ENCODE measurements at regions not wholly inside any gene's neighbourhood (a gene's known extent, or its start where the extent isn't known, plus 50 kb on each side); places are given as distances from the start of the nearest gene placed in this dataset.

DNA sequence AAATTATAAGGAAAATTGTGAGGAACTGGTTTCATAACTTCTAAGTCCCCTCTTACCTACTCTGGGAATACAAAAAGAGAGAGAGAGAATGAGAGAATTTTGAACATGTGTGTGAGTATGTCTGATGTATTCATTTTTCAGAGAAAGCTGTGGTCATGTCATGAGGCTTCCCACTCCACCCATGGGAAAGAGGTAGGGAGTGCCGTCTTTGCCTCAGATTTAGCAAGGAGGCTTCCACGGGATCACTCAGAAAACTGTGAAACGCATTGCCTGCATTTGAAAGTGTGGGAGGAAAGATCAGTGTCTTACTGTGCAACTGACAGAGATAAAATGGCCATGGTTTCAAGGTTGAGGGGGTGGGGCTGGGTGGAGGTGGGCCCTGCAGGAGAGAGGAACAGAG is 331.5 kb upstream of the CTNNB1 start:
- H3K4me1 Mint-ChIP-seq, result no peaks in the 10 kb centered on the region
- no peak overlapping the region for H3K27ac Mint-ChIP-seq
- H3K4me3 Mint-ChIP-seq, result no peak overlapping the region
- H3K27me3 Mint-ChIP-seq, result peaks cover 22% of the 10 kb centered on the region
- no peaks in the 10 kb centered on the region for H3K9me3 Mint-ChIP-seq
- ATAC-seq (replicated peaks), result no peak
- no peaks in the 10 kb centered on the region for H3K36me3 Mint-ChIP-seq (ENCODE audit: low read depth)

DNA sequence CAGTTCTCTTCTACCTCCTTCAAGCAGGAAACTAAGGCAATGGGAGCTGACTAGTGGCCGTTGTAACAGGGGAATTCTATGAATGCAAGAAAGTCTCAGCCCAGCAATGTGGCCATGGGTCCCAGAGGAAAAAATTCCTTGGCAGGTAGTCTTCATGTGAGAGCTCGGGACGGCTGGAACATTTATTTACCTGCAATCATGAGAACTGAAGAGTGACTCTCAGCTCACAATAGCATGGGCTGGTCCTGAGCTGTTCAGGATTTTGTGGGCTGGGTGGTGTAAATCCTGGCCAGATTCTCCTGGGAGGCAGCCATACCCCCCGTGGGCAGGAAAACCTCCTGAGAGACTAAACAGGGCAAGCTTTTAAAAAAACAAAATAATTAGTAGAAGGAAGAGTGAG is 330.3 kb upstream of the CTNNB1 start:
- Mint-ChIP-seq H3K9me3 (no peaks in the 10 kb centered on the region), H3K27me3 (peaks cover 15% of the 10 kb centered on the region), H3K4me1 (no peaks in the 10 kb centered on the region), H3K27ac (no peak overlapping the region), H3K4me3 (no peak overlapping the region), H3K36me3 (ENCODE audit: low read depth) (no peaks in the 10 kb centered on the region)
- ATAC-seq (replicated peaks), result no peak

DNA sequence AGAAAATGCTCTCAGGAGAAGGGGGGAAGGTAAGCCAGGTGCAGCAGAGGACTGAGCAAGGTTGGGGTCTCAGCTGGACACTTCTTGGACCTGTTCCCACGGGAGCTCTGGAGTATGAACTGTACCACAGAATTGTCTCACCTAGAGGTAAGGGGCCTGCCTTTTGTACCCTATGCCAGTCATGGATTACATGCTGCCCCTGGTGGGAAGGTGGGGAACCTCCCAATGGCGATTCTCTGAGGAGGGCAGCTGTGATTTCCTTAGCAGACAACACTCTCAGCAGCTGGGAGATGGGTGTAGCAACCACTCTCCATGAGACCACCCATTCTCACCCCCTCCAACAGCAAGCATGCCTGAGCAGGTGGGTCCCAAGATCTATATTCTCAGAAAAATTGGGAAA is 329.4 kb upstream of the CTNNB1 start:
- no peaks in the 10 kb centered on the region for H3K9me3 Mint-ChIP-seq
- H3K36me3 Mint-ChIP-seq (ENCODE audit: low read depth), result no peaks in the 10 kb centered on the region
- no peak overlapping the region for H3K4me3 Mint-ChIP-seq
- H3K4me1 Mint-ChIP-seq, result no peaks in the 10 kb centered on the region
- no peak for ATAC-seq (replicated peaks)
- peaks cover 11% of the 10 kb centered on the region for H3K27me3 Mint-ChIP-seq
- no peak overlapping the region for H3K27ac Mint-ChIP-seq

DNA sequence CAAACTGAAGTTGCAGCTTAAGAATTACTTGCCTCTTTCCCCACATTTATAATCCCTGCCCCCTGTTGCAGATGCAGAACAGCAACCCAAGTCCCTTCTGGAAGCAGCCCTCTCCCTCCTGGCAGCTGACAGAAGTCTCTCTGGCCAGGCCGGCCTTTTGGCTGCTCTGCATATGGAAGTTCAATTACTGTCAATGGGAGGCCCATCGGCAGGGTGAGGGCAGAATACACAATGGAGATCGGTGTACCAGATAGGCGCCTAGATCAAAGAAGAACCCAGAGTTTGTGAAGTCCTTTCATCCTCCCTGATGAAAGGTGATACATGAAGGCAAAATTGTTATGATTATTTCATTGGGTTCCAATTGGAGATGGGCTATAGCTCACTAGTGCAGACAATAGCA is 327.9 kb upstream of the CTNNB1 start:
- ATAC-seq (replicated peaks), result no peak
- Mint-ChIP-seq H3K36me3 (ENCODE audit: low read depth) (no peaks in the 10 kb centered on the region), H3K9me3 (no peaks in the 10 kb centered on the region), H3K4me1 (no peaks in the 10 kb centered on the region), H3K27me3 (peaks cover 8% of the 10 kb centered on the region), H3K27ac (no peak overlapping the region), H3K4me3 (no peak overlapping the region)

DNA sequence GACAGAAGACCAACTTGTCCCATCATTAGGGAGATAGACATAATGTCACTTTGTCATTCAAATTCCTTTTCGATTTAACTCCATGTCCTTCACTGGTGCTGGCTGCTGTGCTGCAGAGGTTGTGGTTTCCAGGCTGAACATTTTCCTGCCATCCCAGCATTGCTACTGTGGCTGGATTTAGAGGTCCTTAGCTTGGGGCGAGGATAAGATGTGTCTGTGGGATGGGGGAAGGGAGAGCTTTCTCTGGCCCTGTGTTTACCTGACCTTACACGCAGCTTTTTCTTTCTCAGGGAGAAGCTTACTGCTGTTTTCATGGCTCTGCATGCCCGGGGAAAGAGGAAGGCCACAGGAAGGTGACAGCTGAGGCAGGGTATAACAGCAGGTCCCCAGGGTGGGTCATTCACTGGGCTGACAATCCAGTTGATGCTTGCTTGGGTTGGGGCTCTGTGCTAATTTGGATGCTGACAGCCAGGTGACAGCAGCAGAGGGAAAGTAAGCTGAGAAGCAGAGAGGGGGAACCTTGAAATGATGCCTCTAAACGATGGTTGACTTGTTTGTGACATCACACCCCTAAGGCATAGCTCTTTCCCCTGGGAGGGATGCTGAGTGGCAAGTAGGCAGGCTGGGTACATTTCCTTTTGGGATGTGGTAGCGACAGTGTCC is 326.9 kb upstream of the CTNNB1 start:
- H3K27me3 Mint-ChIP-seq, result peaks cover 8% of the 10 kb centered on the region
- ATAC-seq (replicated peaks), result no peak
- no peak overlapping the region for H3K27ac Mint-ChIP-seq
- H3K4me1 Mint-ChIP-seq, result no peaks in the 10 kb centered on the region
- H3K9me3 Mint-ChIP-seq, result no peaks in the 10 kb centered on the region
- no peak overlapping the region for H3K4me3 Mint-ChIP-seq
- no peaks in the 10 kb centered on the region for H3K36me3 Mint-ChIP-seq (ENCODE audit: low read depth)

DNA sequence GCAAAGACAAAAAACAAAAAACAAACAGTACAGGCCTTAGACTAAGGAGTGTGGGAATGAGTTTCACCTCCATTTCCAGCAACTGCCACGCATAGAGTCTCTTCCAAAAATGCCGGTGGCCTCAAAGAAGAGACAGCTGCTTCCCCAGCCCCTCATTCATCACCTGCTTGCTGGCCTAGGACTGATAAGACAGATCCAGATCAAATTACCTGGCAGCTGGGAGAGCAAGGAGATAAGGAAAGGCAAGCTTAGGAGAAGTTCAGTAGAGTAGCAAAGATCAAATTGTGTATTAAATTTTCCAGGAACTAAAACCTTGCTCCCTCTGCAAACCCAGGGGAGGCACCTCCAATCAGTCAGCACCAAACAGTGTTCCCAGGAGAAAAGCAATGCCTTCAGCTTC is 325.8 kb upstream of the CTNNB1 start:
- ATAC-seq (replicated peaks), result no peak
- Mint-ChIP-seq H3K9me3 (no peaks in the 10 kb centered on the region), H3K27ac (no peak overlapping the region), H3K4me3 (no peak overlapping the region), H3K27me3 (peaks cover 5% of the 10 kb centered on the region), H3K4me1 (no peaks in the 10 kb centered on the region), H3K36me3 (ENCODE audit: low read depth) (no peaks in the 10 kb centered on the region)

DNA sequence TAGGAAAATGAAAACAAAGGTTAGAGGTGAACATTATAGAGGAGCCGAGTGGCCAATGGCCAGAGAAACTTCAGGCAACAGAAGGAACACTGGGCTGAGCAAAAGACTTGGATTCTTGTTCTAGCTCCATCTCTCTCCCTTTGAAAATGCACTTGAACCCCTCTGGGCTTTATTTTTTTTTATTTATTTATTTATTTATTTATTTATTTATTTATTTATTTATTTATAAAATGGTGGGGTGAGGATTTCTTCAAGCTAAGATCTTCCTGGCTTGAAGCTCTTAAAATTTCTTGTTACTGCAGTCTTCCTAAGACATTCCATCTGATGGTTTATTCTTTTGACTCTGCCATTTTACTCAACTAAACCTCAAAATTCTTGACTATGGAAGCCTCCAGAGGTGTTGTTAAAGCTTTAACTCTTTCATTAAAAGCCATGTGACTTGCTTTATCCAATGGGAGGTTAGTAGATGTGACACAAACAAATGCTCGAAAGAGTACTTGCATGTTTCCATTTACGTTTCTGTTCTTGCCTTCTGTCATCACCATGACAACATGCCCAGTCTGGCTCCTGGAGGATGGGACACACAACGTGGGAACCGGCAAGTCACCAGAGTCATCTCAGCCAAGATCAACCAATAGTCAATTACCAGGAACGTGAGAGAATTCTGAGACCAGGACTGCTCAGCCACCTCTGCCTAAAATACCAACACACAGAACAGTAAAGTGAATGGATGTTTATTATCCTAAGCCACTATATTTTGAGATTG is 325.2 kb upstream of the CTNNB1 start:
- H3K4me1 Mint-ChIP-seq, result no peaks in the 10 kb centered on the region
- H3K4me3 Mint-ChIP-seq, result no peak overlapping the region
- ATAC-seq (replicated peaks), result no peak
- H3K27me3 Mint-ChIP-seq, result peaks cover 5% of the 10 kb centered on the region
- H3K27ac Mint-ChIP-seq, result no peak overlapping the region
- no peaks in the 10 kb centered on the region for H3K36me3 Mint-ChIP-seq (ENCODE audit: low read depth)
- no peaks in the 10 kb centered on the region for H3K9me3 Mint-ChIP-seq

DNA sequence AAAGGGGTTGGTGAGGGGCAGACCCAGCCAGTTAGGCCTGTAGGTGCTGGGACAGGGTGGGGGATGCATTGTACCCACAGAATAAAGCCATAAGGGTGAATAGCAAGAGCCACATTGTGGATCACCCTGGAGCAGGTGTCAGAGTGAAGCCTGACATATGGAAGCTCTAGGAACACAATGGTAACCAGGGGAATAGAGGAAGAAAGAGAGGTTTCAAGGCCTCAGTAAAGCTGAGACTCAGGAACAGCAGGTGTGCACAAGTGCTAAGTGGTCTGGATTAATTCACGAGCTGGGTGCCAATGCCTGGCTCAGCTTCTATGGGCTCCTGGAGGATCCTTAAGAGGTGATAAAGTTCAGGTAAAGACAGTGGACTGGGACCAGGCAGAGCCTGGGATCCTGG is 323.7 kb upstream of the CTNNB1 start:
- H3K4me3 Mint-ChIP-seq, result no peak overlapping the region
- peaks cover 4% of the 10 kb centered on the region for H3K27me3 Mint-ChIP-seq
- no peak for ATAC-seq (replicated peaks)
- no peaks in the 10 kb centered on the region for H3K9me3 Mint-ChIP-seq
- no peak overlapping the region for H3K27ac Mint-ChIP-seq
- no peaks in the 10 kb centered on the region for H3K36me3 Mint-ChIP-seq (ENCODE audit: low read depth)
- no peaks in the 10 kb centered on the region for H3K4me1 Mint-ChIP-seq

DNA sequence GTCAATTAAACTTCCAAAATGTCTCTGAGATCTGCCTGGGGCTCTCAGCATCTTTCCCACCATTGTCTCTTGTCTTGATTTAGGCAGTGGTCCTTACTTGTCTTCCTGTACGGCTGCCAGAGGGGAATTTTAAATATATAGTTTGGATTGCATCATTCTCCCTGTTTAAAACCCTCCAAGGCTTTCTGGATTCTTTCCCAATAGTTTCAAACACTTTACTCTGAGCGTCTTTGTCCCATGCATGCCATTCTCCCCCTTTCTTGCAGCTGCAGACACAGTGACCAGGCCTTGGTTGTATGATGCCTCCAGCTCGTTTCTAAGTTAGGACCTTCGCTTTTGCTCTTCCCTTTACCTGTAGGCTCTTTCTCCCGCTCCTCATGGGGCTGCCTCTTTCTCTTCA is 323.3 kb upstream of the CTNNB1 start:
- Mint-ChIP-seq H3K27me3 (no peaks in the 10 kb centered on the region), H3K4me3 (no peak overlapping the region), H3K36me3 (ENCODE audit: low read depth) (no peaks in the 10 kb centered on the region), H3K27ac (no peak overlapping the region), H3K9me3 (no peaks in the 10 kb centered on the region), H3K4me1 (no peaks in the 10 kb centered on the region)
- ATAC-seq (replicated peaks), result no peak

DNA sequence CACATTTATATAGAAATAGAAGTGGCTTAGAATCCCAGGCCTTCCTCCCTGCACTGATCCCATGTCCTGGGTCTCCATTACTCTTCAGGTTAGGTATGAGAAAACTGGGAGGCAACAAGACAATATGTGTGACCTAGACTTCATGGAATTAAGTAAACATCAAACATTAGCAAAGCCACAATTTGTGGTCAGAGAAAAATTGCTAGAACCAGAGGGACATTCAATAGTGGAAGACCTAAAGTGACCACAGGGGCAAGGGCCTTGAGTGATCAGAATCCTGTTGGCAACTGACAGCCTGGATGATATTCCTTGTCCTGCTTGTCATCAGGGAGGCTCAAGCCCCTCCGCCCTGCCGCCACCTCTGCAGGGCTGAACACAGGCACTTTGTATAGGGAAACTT is 322.8 kb upstream of the CTNNB1 start:
- Mint-ChIP-seq H3K4me1 (no peaks in the 10 kb centered on the region), H3K27ac (no peak overlapping the region), H3K9me3 (no peaks in the 10 kb centered on the region), H3K36me3 (ENCODE audit: low read depth) (no peaks in the 10 kb centered on the region), H3K4me3 (no peak overlapping the region), H3K27me3 (no peaks in the 10 kb centered on the region)
- ATAC-seq (replicated peaks), result no peak

DNA sequence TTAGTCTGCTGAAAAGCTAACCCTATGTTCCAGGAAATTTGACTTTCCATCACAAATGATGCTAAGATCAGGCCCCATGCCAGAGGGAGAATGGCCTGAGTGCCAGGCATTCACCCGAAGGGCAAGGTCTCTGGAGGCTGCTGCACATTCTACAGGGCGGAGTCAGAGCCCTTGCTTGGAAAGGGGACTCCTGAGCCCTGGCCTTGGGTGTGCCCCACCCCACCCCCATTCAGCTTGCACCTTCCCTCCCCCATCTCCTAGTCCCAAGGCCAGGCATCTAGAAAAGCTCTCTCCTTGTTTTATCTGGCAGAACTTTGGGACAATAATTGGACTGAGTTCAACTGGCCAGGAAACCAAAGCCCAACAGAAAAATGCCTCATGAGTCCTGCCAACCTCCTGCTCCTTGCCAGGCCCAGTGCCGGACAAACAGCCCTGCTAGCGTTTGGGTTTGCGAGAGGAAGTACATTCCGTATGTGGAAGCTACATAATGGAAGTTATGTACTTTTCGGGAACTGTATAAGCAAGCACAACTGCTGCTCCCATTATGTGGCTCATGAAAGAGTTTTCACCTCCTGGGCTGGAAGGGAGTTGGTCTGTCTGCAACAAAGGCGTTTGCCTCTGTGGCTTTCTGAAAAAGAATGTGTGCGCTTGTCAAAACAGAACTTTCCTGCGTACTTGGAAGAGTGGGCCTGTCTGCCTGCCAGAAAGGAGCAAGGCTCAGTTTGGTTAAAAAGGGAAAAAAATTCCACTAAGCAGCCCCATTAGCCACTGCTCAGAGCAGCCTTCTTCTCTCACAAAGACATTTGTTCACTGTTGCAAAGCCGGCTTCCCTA is 321.5 kb upstream of the CTNNB1 start:
- Mint-ChIP-seq H3K9me3 (no peaks in the 10 kb centered on the region), H3K4me1 (no peaks in the 10 kb centered on the region), H3K36me3 (ENCODE audit: low read depth) (no peaks in the 10 kb centered on the region), H3K4me3 (no peak overlapping the region), H3K27me3 (no peaks in the 10 kb centered on the region), H3K27ac (no peak overlapping the region)
- no peak for ATAC-seq (replicated peaks)

DNA sequence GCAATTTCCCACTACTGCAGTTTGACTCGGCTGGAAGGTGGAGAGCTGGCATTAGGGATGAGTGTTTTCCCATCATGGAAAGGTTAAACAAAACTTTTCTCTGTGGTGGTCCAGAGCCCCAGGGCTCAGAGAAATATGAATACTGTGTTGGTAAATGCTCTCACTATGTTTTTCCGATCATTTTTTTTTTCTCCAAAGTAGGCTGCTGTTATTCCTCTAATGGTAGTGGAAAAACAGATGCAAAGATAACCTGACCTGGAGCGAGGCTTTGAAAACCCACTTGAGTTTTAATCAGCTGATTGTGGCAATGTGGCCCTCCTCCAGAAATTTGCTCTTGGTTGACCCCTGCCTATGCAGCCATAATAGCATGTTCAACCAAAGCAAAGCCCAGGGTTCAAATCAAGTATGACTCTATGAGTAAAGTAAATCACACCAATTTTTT is 320.8 kb upstream of the CTNNB1 start:
- no peak overlapping the region for H3K4me3 Mint-ChIP-seq
- no peaks in the 10 kb centered on the region for H3K36me3 Mint-ChIP-seq (ENCODE audit: low read depth)
- no peaks in the 10 kb centered on the region for H3K9me3 Mint-ChIP-seq
- H3K4me1 Mint-ChIP-seq, result no peaks in the 10 kb centered on the region
- H3K27ac Mint-ChIP-seq, result no peak overlapping the region
- H3K27me3 Mint-ChIP-seq, result no peaks in the 10 kb centered on the region
- ATAC-seq (replicated peaks), result no peak

DNA sequence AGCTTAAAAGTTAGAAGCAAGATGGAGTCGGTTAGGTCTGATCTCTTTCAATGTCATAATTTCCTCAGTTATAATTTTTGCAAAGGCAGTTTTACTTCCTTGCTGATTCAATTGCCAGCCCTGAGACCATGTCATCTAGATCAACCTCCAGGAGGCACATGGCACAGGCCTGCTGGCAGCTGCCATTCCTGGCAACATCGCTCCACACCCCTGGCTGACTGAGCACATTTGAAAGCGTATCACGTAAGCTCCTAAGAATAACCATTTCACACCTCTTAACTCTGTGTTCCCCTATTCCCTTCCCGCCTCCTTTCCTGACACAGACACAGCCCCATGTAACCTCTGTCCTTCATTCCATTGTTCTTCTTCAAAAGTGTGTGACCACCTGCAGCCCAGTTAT is 313.9 kb upstream of the CTNNB1 start:
- H3K36me3 Mint-ChIP-seq (ENCODE audit: low read depth), result no peaks in the 10 kb centered on the region
- no peak overlapping the region for H3K4me3 Mint-ChIP-seq
- no peaks in the 10 kb centered on the region for H3K4me1 Mint-ChIP-seq
- no peaks in the 10 kb centered on the region for H3K9me3 Mint-ChIP-seq
- no peak overlapping the region for H3K27ac Mint-ChIP-seq
- no peak for ATAC-seq (replicated peaks)
- H3K27me3 Mint-ChIP-seq, result peaks cover 7% of the 10 kb centered on the region

DNA sequence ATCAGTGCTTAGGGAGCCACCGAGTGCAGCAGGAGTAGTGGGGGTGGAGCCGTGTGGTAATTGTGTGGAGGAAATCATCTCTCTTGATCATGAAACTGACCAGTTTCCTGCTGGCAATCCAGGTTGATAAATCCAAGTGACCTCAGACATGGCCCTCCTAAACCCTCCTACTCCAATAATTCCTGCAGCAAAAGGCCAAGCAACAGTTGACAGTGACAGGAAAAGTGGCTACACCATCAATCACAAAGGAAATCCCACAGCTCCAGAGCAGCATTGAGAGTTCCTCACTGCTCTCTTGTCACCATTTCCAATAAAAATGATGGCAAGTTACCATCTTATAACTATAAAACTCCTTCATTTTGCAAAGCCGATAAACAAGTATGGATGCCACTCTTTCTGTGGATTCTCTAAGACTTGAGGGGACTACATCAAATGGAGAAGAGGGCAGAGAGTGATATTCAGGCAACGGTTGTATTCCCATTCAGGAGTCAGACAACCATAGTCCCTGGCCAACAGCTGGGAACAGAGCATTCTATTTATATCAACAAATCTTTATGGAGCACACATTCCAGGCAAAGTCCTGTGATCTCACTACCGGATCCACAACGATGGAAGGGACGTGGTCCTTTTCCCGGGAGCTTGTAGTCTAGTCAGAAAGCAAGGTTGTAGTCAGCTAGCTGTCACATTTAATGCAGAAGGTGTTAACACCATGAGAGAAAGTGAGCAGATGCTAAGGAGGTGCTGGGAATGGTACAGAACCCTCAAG is 312.5 kb upstream of the CTNNB1 start:
- Mint-ChIP-seq H3K4me1 (no peaks in the 10 kb centered on the region), H3K27ac (no peak overlapping the region), H3K4me3 (no peak overlapping the region), H3K36me3 (ENCODE audit: low read depth) (no peaks in the 10 kb centered on the region), H3K27me3 (peaks cover 7% of the 10 kb centered on the region), H3K9me3 (no peaks in the 10 kb centered on the region)
- ATAC-seq (replicated peaks), result no peak
